ENCODE measurements at regions not wholly inside any gene's neighbourhood (a gene's known extent, or its start where the extent isn't known, plus 50 kb on each side); places are given as distances from the start of the nearest gene placed in this dataset.

GRCh38 chr14:81868172-81868571 is 334.5 kb upstream of the SEL1L start:
- in situ Hi-C loops (cut with MboI; ENCODE audit: low pct_ligation_motif_present in 1 of 4, low pct_unique_long_range_greater_than_20kb in 1 of 4, low sequenced_read_pairs in 3 of 4), result no loop called here
- Histone ChIP-seq H3K4me3 (no peak overlapping the region), H3K4me1 (no peaks in the 10 kb centered on the region), H3K27ac (no peak overlapping the region), H3K36me3 (no peaks in the 10 kb centered on the region), H3K27me3 (no peaks in the 10 kb centered on the region), H3K9me3 (no peaks in the 10 kb centered on the region)
- intact Hi-C loops (cut with DNase I; ENCODE audit: low total_unique reads), result no loop called here
- DNase-seq, result no peak
- TF ChIP-seq POLR2A (IDR thresholded peaks at IDR 0.05) (no peak), EP300 (IDR thresholded peaks at IDR 0.05; ENCODE audit: low read depth) (no peak), CTCF (IDR thresholded peaks at IDR 0.05) (no peak), POLR2AphosphoS5 (IDR thresholded peaks at IDR 0.05) (no peak)
- 85 to 88% methylated on average over 1 to 5 of the region's 5 CpGs for WGBS, 2 donors (ENCODE audit: low coverage in 1 of 2)

- intact Hi-C loops (cut with DNase I; ENCODE audit: low total_unique reads) (no loop called here), in situ Hi-C loops (cut with MboI; ENCODE audit: low pct_ligation_motif_present in 1 of 4, low pct_unique_long_range_greater_than_20kb in 1 of 4, low sequenced_read_pairs in 3 of 4) (no loop called here)
- Histone ChIP-seq H3K27me3 (no peaks in the 10 kb centered on the region), H3K4me3 (no peak overlapping the region), H3K36me3 (no peaks in the 10 kb centered on the region), H3K4me1 (no peaks in the 10 kb centered on the region), H3K9me3 (peaks cover 5 to 7% of the 10 kb centered on the region in 2 donors), H3K27ac (no peak overlapping the region)
- DNase-seq, result no peak
- 75 to 95% methylated on average over 2 of the region's 2 CpGs for WGBS, 2 donors (ENCODE audit: low coverage in 1 of 2)
- TF ChIP-seq EP300 (IDR thresholded peaks at IDR 0.05; ENCODE audit: low read depth), result no peak
These were observed 338.1 kb upstream of the SEL1L start for GRCh38 chr14:81871706-81872105.

GRCh38 chr14:81884382-81884781 is 350.7 kb upstream of the SEL1L start:
- no peak for TF ChIP-seq CTCF (IDR thresholded peaks at IDR 0.05)
- no peak for TF ChIP-seq EP300 (IDR thresholded peaks at IDR 0.05; ENCODE audit: low read depth)
- TF ChIP-seq POLR2A (IDR thresholded peaks at IDR 0.05), result no peak
- TF ChIP-seq POLR2AphosphoS5 (IDR thresholded peaks at IDR 0.05), result no peak
- no peak overlapping the region for H3K4me3 ChIP-seq
- H3K27ac ChIP-seq, result no peak overlapping the region
- intact Hi-C loops (cut with DNase I; ENCODE audit: low total_unique reads) (no loop called here), in situ Hi-C loops (cut with MboI; ENCODE audit: low pct_ligation_motif_present in 1 of 4, low pct_unique_long_range_greater_than_20kb in 1 of 4, low sequenced_read_pairs in 3 of 4) (no loop called here)
- DNase-seq, result no peak
- H3K36me3 ChIP-seq, result no peaks in the 10 kb centered on the region
- no peaks in the 10 kb centered on the region for H3K9me3 ChIP-seq
- no peaks in the 10 kb centered on the region for H3K4me1 ChIP-seq
- 23 to 46% methylated on average over 1 of the region's 1 CpG for WGBS, 2 donors (ENCODE audit: low coverage in 1 of 2)
- no peaks in the 10 kb centered on the region for H3K27me3 ChIP-seq

GRCh38 chr14:81886588-81886987 is 352.9 kb upstream of the SEL1L start:
- intact Hi-C loops (cut with DNase I; ENCODE audit: low total_unique reads), result no loop called here
- Histone ChIP-seq H3K4me1 (no peaks in the 10 kb centered on the region), H3K9me3 (no peaks in the 10 kb centered on the region), H3K27ac (no peak overlapping the region), H3K27me3 (no peaks in the 10 kb centered on the region), H3K36me3 (no peaks in the 10 kb centered on the region), H3K4me3 (no peak overlapping the region)
- 84 to 92% methylated on average over 2 of the region's 2 CpGs for WGBS, 2 donors (ENCODE audit: low coverage in 1 of 2)
- in situ Hi-C loops (cut with MboI; ENCODE audit: low pct_ligation_motif_present in 1 of 4, low pct_unique_long_range_greater_than_20kb in 1 of 4, low sequenced_read_pairs in 3 of 4), result no loop called here
- TF ChIP-seq POLR2A (IDR thresholded peaks at IDR 0.05) (no peak), EP300 (IDR thresholded peaks at IDR 0.05; ENCODE audit: low read depth) (no peak)
- no peak for DNase-seq

GRCh38 chr14:81889529-81889928 is 355.9 kb upstream of the SEL1L start:
- Histone ChIP-seq H3K9me3 (no peaks in the 10 kb centered on the region), H3K27ac (no peak overlapping the region), H3K4me3 (no peak overlapping the region), H3K4me1 (no peaks in the 10 kb centered on the region), H3K36me3 (no peaks in the 10 kb centered on the region), H3K27me3 (no peaks in the 10 kb centered on the region)
- in situ Hi-C loops (cut with MboI; ENCODE audit: low pct_ligation_motif_present in 1 of 4, low pct_unique_long_range_greater_than_20kb in 1 of 4, low sequenced_read_pairs in 3 of 4), result no loop called here
- DNase-seq, result no peak
- 38 to 55% methylated on average over 2 of the region's 2 CpGs for WGBS, 2 donors (ENCODE audit: low coverage in 1 of 2)
- no peak for TF ChIP-seq POLR2A (IDR thresholded peaks at IDR 0.05)
- TF ChIP-seq POLR2AphosphoS5 (IDR thresholded peaks at IDR 0.05), result no peak
- no peak for TF ChIP-seq CTCF (IDR thresholded peaks at IDR 0.05)
- intact Hi-C loops (cut with DNase I; ENCODE audit: low total_unique reads), result no loop called here

Measured in transverse colon (tissue), 4 donors.